Endodermal cell (in vitro differentiated cells): ENCODE measurements at regions not wholly inside any gene's neighbourhood (a gene's known extent, or its start where the extent isn't known, plus 50 kb on each side); places are given as distances from the start of the nearest gene placed in this dataset.

Source experiments
- DNase-seq: peaks from one replicate; pipeline ENCODE4 v3.0.0-alpha.2; 2017
- H3K27ac ChIP-seq: 2 replicates; pipeline ENCODE4 v1.5.1; 2013; ENCODE audit warnings: mild to moderate bottlenecking, low read depth, low read length, moderate library complexity
- H3K27me3 ChIP-seq: 2 replicates; pipeline ENCODE4 v1.6.1; 2013; ENCODE audit warnings: mild to moderate bottlenecking, low read length, moderate library complexity; ENCODE audit not compliant: insufficient read depth, control insufficient read depth, poor library complexity, severe bottlenecking
- H3K36me3 ChIP-seq: 2 replicates; pipeline ENCODE4 v1.7.0; 2013; ENCODE audit warnings: mild to moderate bottlenecking, low read length, moderate library complexity; ENCODE audit not compliant: control insufficient read depth, insufficient read depth
- H3K4me1 ChIP-seq: one replicate; pipeline ENCODE4 v1.7.0; 2013; ENCODE audit warnings: low read length; ENCODE audit not compliant: control insufficient read depth, insufficient read depth
- H3K4me3 ChIP-seq: 2 replicates; pipeline ENCODE4 v1.5.1; 2013; ENCODE audit warnings: mild to moderate bottlenecking, low read length, moderate library complexity
- H3K9ac ChIP-seq: 2 replicates; pipeline ENCODE4 v1.6.1; 2013; ENCODE audit warnings: mild to moderate bottlenecking, low read length, moderate library complexity; ENCODE audit not compliant: poor library complexity, severe bottlenecking; ENCODE audit errors: extremely low read depth
- H3K9me3 ChIP-seq: 2 replicates; pipeline ENCODE4 v1.6.1; 2013; ENCODE audit warnings: mild to moderate bottlenecking, low read length, moderate library complexity; ENCODE audit not compliant: control insufficient read depth
- H3K27ac Mint-ChIP-seq: 2 replicates; pipeline ENCODE4 v1.8.0; 2020; ENCODE audit warnings: mixed read lengths
- H3K27me3 Mint-ChIP-seq: 2 replicates; pipeline ENCODE4 v1.8.0; 2021; ENCODE audit warnings: mild to moderate bottlenecking, mixed read lengths; ENCODE audit not compliant: insufficient read depth
- H3K36me3 Mint-ChIP-seq: 2 replicates; pipeline ENCODE4 v1.8.0; 2020; ENCODE audit warnings: low read depth, mixed read lengths
- H3K4me1 Mint-ChIP-seq: 2 replicates; pipeline ENCODE4 v1.8.0; 2020; ENCODE audit warnings: mixed read lengths
- H3K4me3 Mint-ChIP-seq: 2 replicates; pipeline ENCODE4 v1.8.0; 2020; ENCODE audit warnings: mild to moderate bottlenecking, moderate library complexity, mixed read lengths
- H3K9me3 Mint-ChIP-seq: 2 replicates; pipeline ENCODE4 v1.8.0; 2020; ENCODE audit warnings: mild to moderate bottlenecking, mixed read lengths
- CTCF ChIP-seq: fragments of 200-600 bp; sonication (generic); conservative IDR thresholded peaks from 2 replicates; pipeline ENCODE4 v1.5.0; 2021; ENCODE audit warnings: antibody characterized with exemption, mild to moderate bottlenecking
- WGBS, 2 experiments: methylation state at CpG; one replicate each; pipeline versions ENCODE4 v1.1.5 to v1.1.7; 2013; ENCODE audit warnings: missing lambda C conversion rate in 2 of 2, mixed read lengths in 1 of 2; ENCODE audit not compliant: insufficient coverage in 1 of 2, insufficient read length in 1 of 2; 5-methylcytosine and 5-hydroxymethylcytosine counted together

GRCh38 chr13:24074678-24075077 lies 85.8 kb upstream of the SPATA13 start:
- Mint-ChIP-seq H3K36me3 (no peaks in the 10 kb centered on the region), H3K4me3 (no peak overlapping the region), H3K4me1 (peaks cover 12% of the 10 kb centered on the region), H3K27ac (no peak overlapping the region), H3K9me3 (no peaks in the 10 kb centered on the region), H3K27me3 (no peaks in the 10 kb centered on the region)
- WGBS, 2 experiments = 79 to 100% methylated on average over 1 to 2 of the region's 2 CpGs
- Histone ChIP-seq H3K4me3 (no peak overlapping the region), H3K4me1 (peaks cover 2% of the 10 kb centered on the region), H3K36me3 (no peaks in the 10 kb centered on the region), H3K27ac (no peak overlapping the region), H3K9ac (no peak overlapping the region), H3K27me3 (no peaks in the 10 kb centered on the region), H3K9me3 (no peaks in the 10 kb centered on the region)
- no peak for DNase-seq
- no peak for TF ChIP-seq CTCF

- Mint-ChIP-seq H3K9me3 (no peaks in the 10 kb centered on the region), H3K36me3 (no peaks in the 10 kb centered on the region), H3K4me1 (peaks cover 17% of the 10 kb centered on the region), H3K4me3 (no peak overlapping the region), H3K27ac (no peak overlapping the region), H3K27me3 (no peaks in the 10 kb centered on the region)
- no peak for DNase-seq
- Histone ChIP-seq H3K9ac (no peak overlapping the region), H3K27ac (no peak overlapping the region), H3K4me1 (peaks cover 2% of the 10 kb centered on the region), H3K9me3 (no peaks in the 10 kb centered on the region), H3K4me3 (no peak overlapping the region), H3K36me3 (no peaks in the 10 kb centered on the region), H3K27me3 (no peaks in the 10 kb centered on the region)
- WGBS, 2 experiments = 85% methylated on average over 5 to 7 of the region's 7 CpGs
- TF ChIP-seq CTCF = no peak
Observed at GRCh38 chr13:24075137-24075975, 85.2 kb upstream of the SPATA13 start.

- Histone ChIP-seq H3K9ac (no peak overlapping the region), H3K9me3 (no peaks in the 10 kb centered on the region), H3K4me3 (no peak overlapping the region), H3K27ac (no peak overlapping the region), H3K27me3 (no peaks in the 10 kb centered on the region), H3K4me1 (peaks cover 2% of the 10 kb centered on the region), H3K36me3 (no peaks in the 10 kb centered on the region)
- no peak overlapping the region for H3K4me3 Mint-ChIP-seq
- no peak overlapping the region for H3K27ac Mint-ChIP-seq
- H3K9me3 Mint-ChIP-seq = no peaks in the 10 kb centered on the region
- TF ChIP-seq CTCF = no peak
- DNase-seq = no peak
- 79 to 86% methylated on average over 3 of the region's 3 CpGs for WGBS, 2 experiments
- H3K36me3 Mint-ChIP-seq = no peaks in the 10 kb centered on the region
- no peaks in the 10 kb centered on the region for H3K27me3 Mint-ChIP-seq
- H3K4me1 Mint-ChIP-seq = peaks cover 17% of the 10 kb centered on the region
Observed at GRCh38 chr13:24076109-24076508, 84.4 kb upstream of the SPATA13 start.
